ENCODE measurements at regions not wholly inside any gene's neighbourhood (a gene's known extent, or its start where the extent isn't known, plus 50 kb on each side); places are given as distances from the start of the nearest gene placed in this dataset.

DNA sequence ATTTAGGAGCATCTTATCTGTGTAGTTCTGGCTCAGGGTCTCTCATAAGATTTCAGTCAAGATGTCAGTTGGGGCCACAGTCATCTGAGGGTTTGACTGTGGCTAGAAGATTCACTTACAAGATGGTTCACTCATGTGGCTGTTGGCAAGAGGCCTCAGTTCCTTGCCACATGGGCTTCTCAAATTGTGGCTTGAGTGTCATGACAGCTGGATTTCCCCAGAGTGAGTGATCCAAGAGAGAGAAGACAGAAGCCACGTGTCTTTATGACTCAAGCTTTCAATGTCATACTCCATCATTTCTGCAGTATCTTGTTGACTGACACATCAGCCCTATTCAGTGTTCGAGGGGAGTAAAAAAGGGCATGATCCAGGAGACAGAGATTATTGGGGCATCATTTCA is 131.3 kb upstream of the AP1S2 start:
- Histone ChIP-seq H3K4me3 (no peak overlapping the region), H3K36me3 (no peaks in the 10 kb centered on the region), H3K4me1 (no peaks in the 10 kb centered on the region), H3K9me3 (no peaks in the 10 kb centered on the region), H3K27me3 (no peaks in the 10 kb centered on the region), H3K27ac (no peak overlapping the region)
- TF ChIP-seq, protein P1, sequence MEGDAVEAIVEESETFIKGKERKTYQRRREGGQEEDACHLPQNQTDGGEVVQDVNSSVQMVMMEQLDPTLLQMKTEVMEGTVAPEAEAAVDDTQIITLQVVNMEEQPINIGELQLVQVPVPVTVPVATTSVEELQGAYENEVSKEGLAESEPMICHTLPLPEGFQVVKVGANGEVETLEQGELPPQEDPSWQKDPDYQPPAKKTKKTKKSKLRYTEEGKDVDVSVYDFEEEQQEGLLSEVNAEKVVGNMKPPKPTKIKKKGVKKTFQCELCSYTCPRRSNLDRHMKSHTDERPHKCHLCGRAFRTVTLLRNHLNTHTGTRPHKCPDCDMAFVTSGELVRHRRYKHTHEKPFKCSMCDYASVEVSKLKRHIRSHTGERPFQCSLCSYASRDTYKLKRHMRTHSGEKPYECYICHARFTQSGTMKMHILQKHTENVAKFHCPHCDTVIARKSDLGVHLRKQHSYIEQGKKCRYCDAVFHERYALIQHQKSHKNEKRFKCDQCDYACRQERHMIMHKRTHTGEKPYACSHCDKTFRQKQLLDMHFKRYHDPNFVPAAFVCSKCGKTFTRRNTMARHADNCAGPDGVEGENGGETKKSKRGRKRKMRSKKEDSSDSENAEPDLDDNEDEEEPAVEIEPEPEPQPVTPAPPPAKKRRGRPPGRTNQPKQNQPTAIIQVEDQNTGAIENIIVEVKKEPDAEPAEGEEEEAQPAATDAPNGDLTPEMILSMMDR (IDR thresholded peaks at IDR 0.05) = no peak
- TF ChIP-seq POLR2A (IDR thresholded peaks at IDR 0.05) = no peak
- DNase-seq = no peak

GRCh38 chrX:15983034-15983433 is 128.4 kb upstream of the AP1S2 start:
- H3K27me3 ChIP-seq = no peaks in the 10 kb centered on the region
- H3K4me3 ChIP-seq = no peak overlapping the region
- DNase-seq = no peak
- H3K9me3 ChIP-seq = no peaks in the 10 kb centered on the region
- no peak overlapping the region for H3K27ac ChIP-seq
- H3K36me3 ChIP-seq = no peaks in the 10 kb centered on the region
- H3K4me1 ChIP-seq = no peaks in the 10 kb centered on the region
- TF ChIP-seq POLR2A (IDR thresholded peaks at IDR 0.05) = no peak
- TF ChIP-seq, protein P1 (IDR thresholded peaks at IDR 0.05) = no peak

DNA sequence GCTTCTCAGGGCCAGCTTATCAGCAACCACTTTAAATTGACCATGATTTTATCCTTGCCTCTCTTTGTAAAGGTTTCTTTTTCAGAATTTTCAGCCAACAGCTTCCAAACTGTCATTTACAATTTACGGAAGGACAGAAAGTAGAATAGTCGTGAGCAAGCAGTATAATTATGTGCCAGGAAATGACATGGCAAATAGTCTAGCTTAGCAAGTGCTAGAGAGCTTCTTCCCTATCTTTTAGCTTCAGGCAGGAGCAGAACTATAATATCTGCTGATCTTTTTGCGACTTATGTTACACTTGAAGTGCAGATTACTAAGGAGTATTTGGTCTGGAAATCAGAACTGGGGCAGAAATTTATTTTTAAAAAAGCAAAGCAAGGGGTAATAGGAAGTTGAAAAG is 123.0 kb upstream of the AP1S2 start:
- H3K9me3 ChIP-seq = no peaks in the 10 kb centered on the region
- no peak for TF ChIP-seq POLR2A (IDR thresholded peaks at IDR 0.05)
- TF ChIP-seq, protein P1 (IDR thresholded peaks at IDR 0.05) = no peak
- no peaks in the 10 kb centered on the region for H3K36me3 ChIP-seq
- DNase-seq = no peak
- H3K27me3 ChIP-seq = no peaks in the 10 kb centered on the region
- no peak overlapping the region for H3K4me3 ChIP-seq
- no peaks in the 10 kb centered on the region for H3K4me1 ChIP-seq
- H3K27ac ChIP-seq = no peak overlapping the region

DNA sequence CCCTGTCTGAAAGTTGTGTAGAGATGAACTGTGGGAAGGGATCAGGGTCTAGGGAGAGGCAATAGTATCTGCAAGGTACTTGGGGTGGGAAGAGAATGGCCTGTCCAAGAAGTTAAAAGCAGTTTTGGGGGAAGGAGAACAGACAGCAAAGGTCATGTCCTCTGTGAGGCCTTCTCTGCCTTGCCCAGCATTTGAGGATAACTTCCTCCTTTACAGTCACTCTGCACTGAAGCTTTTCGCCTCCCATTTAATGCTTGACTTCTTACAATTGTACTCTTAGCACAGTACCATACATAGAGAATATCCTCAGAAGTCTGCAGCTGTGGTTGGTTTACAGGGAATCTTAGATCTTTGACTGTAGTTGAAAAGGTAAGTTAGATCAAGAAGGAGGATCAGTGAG is 121.8 kb upstream of the AP1S2 start:
- no peak for DNase-seq
- Histone ChIP-seq H3K4me3 (no peak overlapping the region), H3K4me1 (no peaks in the 10 kb centered on the region), H3K36me3 (no peaks in the 10 kb centered on the region), H3K27ac (no peak overlapping the region), H3K9me3 (no peaks in the 10 kb centered on the region), H3K27me3 (no peaks in the 10 kb centered on the region)
- TF ChIP-seq, protein P1 (IDR thresholded peaks at IDR 0.05) = no peak
- TF ChIP-seq POLR2A (IDR thresholded peaks at IDR 0.05) = no peak

DNA sequence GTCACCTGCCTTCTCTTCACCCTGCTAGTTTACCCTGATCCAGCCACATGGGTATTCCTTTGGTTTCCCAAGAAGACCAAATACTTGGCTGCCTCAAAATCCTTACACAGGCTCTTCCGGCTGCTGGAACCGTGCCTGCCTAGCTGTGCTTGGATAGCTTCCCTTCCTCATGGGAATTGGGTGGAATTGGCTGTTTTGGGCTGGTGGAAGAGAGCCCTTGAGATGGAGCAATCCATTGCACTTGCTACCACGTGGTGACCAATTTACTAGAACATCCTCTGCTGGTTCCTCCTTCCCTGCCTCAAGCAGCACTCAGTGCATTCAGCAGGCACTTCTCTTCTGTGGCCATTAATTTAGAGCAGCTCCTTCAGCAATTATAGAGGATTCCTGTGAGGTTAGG is 119.3 kb upstream of the AP1S2 start:
- H3K27ac ChIP-seq = no peak overlapping the region
- no peaks in the 10 kb centered on the region for H3K36me3 ChIP-seq
- H3K27me3 ChIP-seq = no peaks in the 10 kb centered on the region
- H3K4me3 ChIP-seq = no peak overlapping the region
- no peaks in the 10 kb centered on the region for H3K4me1 ChIP-seq
- TF ChIP-seq POLR2A (IDR thresholded peaks at IDR 0.05) = no peak
- TF ChIP-seq, protein P1 (IDR thresholded peaks at IDR 0.05) = no peak
- no peaks in the 10 kb centered on the region for H3K9me3 ChIP-seq
- DNase-seq = no peak

- Histone ChIP-seq H3K4me1 (no peaks in the 10 kb centered on the region), H3K9me3 (no peaks in the 10 kb centered on the region), H3K4me3 (no peak overlapping the region), H3K27me3 (no peaks in the 10 kb centered on the region), H3K36me3 (no peaks in the 10 kb centered on the region), H3K27ac (no peak overlapping the region)
- DNase-seq = peak in 1 of 3 donors; percentile 17
- TF ChIP-seq, protein P1 (IDR thresholded peaks at IDR 0.05) = peak in 5 of 6 experiments; percentile 27 to 57 (median 44)
- TF ChIP-seq POLR2A (IDR thresholded peaks at IDR 0.05) = no peak
Measured at GRCh38 chrX:15973299-15973698, 118.7 kb upstream of the AP1S2 start.
